ENCODE measurements at regions not wholly inside any gene's neighbourhood (a gene's known extent, or its start where the extent isn't known, plus 50 kb on each side); places are given as distances from the start of the nearest gene placed in this dataset.

- 91% methylated on average over 4 of the region's 4 CpGs for WGBS
- no peak overlapping the region for H3K9ac ChIP-seq (ENCODE audit: low read depth, low read length)
- H3K27ac ChIP-seq (ENCODE audit: low read depth, low read length) = no peak overlapping the region
- no peaks in the 10 kb centered on the region for H3K36me3 ChIP-seq (ENCODE audit: insufficient read depth, low read length)
- no peak overlapping the region for H3K4me3 ChIP-seq (ENCODE audit: low read length)
- peaks cover 8% of the 10 kb centered on the region; the same call in 1 of the 2 replicates for H3K9me3 ChIP-seq (ENCODE audit: insufficient read depth, low read depth, low read length)
- no peaks in the 10 kb centered on the region for H3K4me1 ChIP-seq (ENCODE audit: insufficient read depth, low read length)
- no peaks in the 10 kb centered on the region for H3K27me3 ChIP-seq (ENCODE audit: insufficient read depth, low read length)
Observed at GRCh38 chr21:23890652-23891051, 1716.6 kb downstream of the MRPL39 start.

GRCh38 chr21:23887725-23888306 is 1719.5 kb downstream of the MRPL39 start:
- no peaks in the 10 kb centered on the region for H3K4me1 ChIP-seq (ENCODE audit: insufficient read depth, low read length)
- no peak overlapping the region for H3K9ac ChIP-seq (ENCODE audit: low read depth, low read length)
- no peaks in the 10 kb centered on the region for H3K9me3 ChIP-seq (ENCODE audit: insufficient read depth, low read depth, low read length)
- no peaks in the 10 kb centered on the region for H3K27me3 ChIP-seq (ENCODE audit: insufficient read depth, low read length)
- H3K27ac ChIP-seq (ENCODE audit: low read depth, low read length) = no peak overlapping the region
- 95% methylated on average over 7 of the region's 10 CpGs for WGBS
- H3K4me3 ChIP-seq (ENCODE audit: low read length) = no peak overlapping the region
- H3K36me3 ChIP-seq (ENCODE audit: insufficient read depth, low read length) = no peaks in the 10 kb centered on the region

GRCh38 chr21:23886828-23887724 is 1720.2 kb downstream of the MRPL39 start:
- H3K27ac ChIP-seq (ENCODE audit: low read depth, low read length) = no peak overlapping the region
- H3K4me1 ChIP-seq (ENCODE audit: insufficient read depth, low read length) = no peaks in the 10 kb centered on the region
- no peak overlapping the region for H3K4me3 ChIP-seq (ENCODE audit: low read length)
- no peaks in the 10 kb centered on the region for H3K36me3 ChIP-seq (ENCODE audit: insufficient read depth, low read length)
- no peaks in the 10 kb centered on the region for H3K9me3 ChIP-seq (ENCODE audit: insufficient read depth, low read depth, low read length)
- no peak overlapping the region for H3K9ac ChIP-seq (ENCODE audit: low read depth, low read length)
- WGBS = 92% methylated on average over 21 of the region's 21 CpGs
- no peaks in the 10 kb centered on the region for H3K27me3 ChIP-seq (ENCODE audit: insufficient read depth, low read length)

- H3K9ac ChIP-seq (ENCODE audit: low read depth, low read length) = no peak overlapping the region
- H3K36me3 ChIP-seq (ENCODE audit: insufficient read depth, low read length) = no peaks in the 10 kb centered on the region
- H3K4me1 ChIP-seq (ENCODE audit: insufficient read depth, low read length) = no peaks in the 10 kb centered on the region
- no peak overlapping the region for H3K4me3 ChIP-seq (ENCODE audit: low read length)
- WGBS = 93% methylated on average over 1 of the region's 4 CpGs
- no peaks in the 10 kb centered on the region for H3K27me3 ChIP-seq (ENCODE audit: insufficient read depth, low read length)
- no peaks in the 10 kb centered on the region for H3K9me3 ChIP-seq (ENCODE audit: insufficient read depth, low read depth, low read length)
- H3K27ac ChIP-seq (ENCODE audit: low read depth, low read length) = no peak overlapping the region
Observed at GRCh38 chr21:23881783-23882182, 1725.5 kb downstream of the MRPL39 start.

GRCh38 chr21:23876925-23877558 is 1730.2 kb downstream of the MRPL39 start:
- H3K27me3 ChIP-seq (ENCODE audit: insufficient read depth, low read length) = no peaks in the 10 kb centered on the region
- no peak overlapping the region for H3K4me3 ChIP-seq (ENCODE audit: low read length)
- H3K9me3 ChIP-seq (ENCODE audit: insufficient read depth, low read depth, low read length) = no peaks in the 10 kb centered on the region
- no peaks in the 10 kb centered on the region for H3K4me1 ChIP-seq (ENCODE audit: insufficient read depth, low read length)
- no peak overlapping the region for H3K9ac ChIP-seq (ENCODE audit: low read depth, low read length)
- H3K27ac ChIP-seq (ENCODE audit: low read depth, low read length) = no peak overlapping the region
- 83% methylated on average over 5 of the region's 5 CpGs for WGBS
- H3K36me3 ChIP-seq (ENCODE audit: insufficient read depth, low read length) = no peaks in the 10 kb centered on the region

- H3K4me3 ChIP-seq (ENCODE audit: low read length) = no peak overlapping the region
- no peaks in the 10 kb centered on the region for H3K36me3 ChIP-seq (ENCODE audit: insufficient read depth, low read length)
- no peak overlapping the region for H3K27ac ChIP-seq (ENCODE audit: low read depth, low read length)
- H3K9me3 ChIP-seq (ENCODE audit: insufficient read depth, low read depth, low read length) = no peaks in the 10 kb centered on the region
- no peaks in the 10 kb centered on the region for H3K4me1 ChIP-seq (ENCODE audit: insufficient read depth, low read length)
- no peaks in the 10 kb centered on the region for H3K27me3 ChIP-seq (ENCODE audit: insufficient read depth, low read length)
- WGBS = 91% methylated on average over 3 of the region's 3 CpGs
- H3K9ac ChIP-seq (ENCODE audit: low read depth, low read length) = no peak overlapping the region
Observed at GRCh38 chr21:23874271-23874670, 1733.0 kb downstream of the MRPL39 start.

GRCh38 chr21:23861911-23862504 is 1745.3 kb downstream of the MRPL39 start:
- no peak overlapping the region for H3K27ac ChIP-seq (ENCODE audit: low read depth, low read length)
- no peak overlapping the region for H3K4me3 ChIP-seq (ENCODE audit: low read length)
- no peaks in the 10 kb centered on the region for H3K4me1 ChIP-seq (ENCODE audit: insufficient read depth, low read length)
- H3K9ac ChIP-seq (ENCODE audit: low read depth, low read length) = no peak overlapping the region
- 85% methylated on average over 5 of the region's 6 CpGs for WGBS
- H3K9me3 ChIP-seq (ENCODE audit: insufficient read depth, low read depth, low read length) = no peaks in the 10 kb centered on the region
- H3K27me3 ChIP-seq (ENCODE audit: insufficient read depth, low read length) = no peaks in the 10 kb centered on the region
- H3K36me3 ChIP-seq (ENCODE audit: insufficient read depth, low read length) = no peaks in the 10 kb centered on the region

- Histone ChIP-seq H3K27me3 (ENCODE audit: insufficient read depth, low read length) (no peaks in the 10 kb centered on the region), H3K4me1 (ENCODE audit: insufficient read depth, low read length) (no peaks in the 10 kb centered on the region), H3K9ac (ENCODE audit: low read depth, low read length) (no peak overlapping the region), H3K36me3 (ENCODE audit: insufficient read depth, low read length) (no peaks in the 10 kb centered on the region), H3K27ac (ENCODE audit: low read depth, low read length) (no peak overlapping the region), H3K4me3 (ENCODE audit: low read length) (no peak overlapping the region), H3K9me3 (ENCODE audit: insufficient read depth, low read depth, low read length) (no peaks in the 10 kb centered on the region; the same call in 1 of the 2 replicates)
- WGBS = 63% methylated on average over 2 of the region's 2 CpGs
Observed at GRCh38 chr21:23858878-23859277, 1748.4 kb downstream of the MRPL39 start.

GRCh38 chr21:23853796-23854379 is 1753.4 kb downstream of the MRPL39 start:
- H3K27me3 ChIP-seq (ENCODE audit: insufficient read depth, low read length) = no peaks in the 10 kb centered on the region
- H3K9me3 ChIP-seq (ENCODE audit: insufficient read depth, low read depth, low read length) = no peaks in the 10 kb centered on the region; the same call in 1 of the 2 replicates
- H3K4me1 ChIP-seq (ENCODE audit: insufficient read depth, low read length) = no peaks in the 10 kb centered on the region
- H3K36me3 ChIP-seq (ENCODE audit: insufficient read depth, low read length) = no peaks in the 10 kb centered on the region
- WGBS = 68% methylated on average over 1 of the region's 1 CpG
- no peak overlapping the region for H3K27ac ChIP-seq (ENCODE audit: low read depth, low read length)
- H3K4me3 ChIP-seq (ENCODE audit: low read length) = no peak overlapping the region
- H3K9ac ChIP-seq (ENCODE audit: low read depth, low read length) = no peak overlapping the region

GRCh38 chr21:23837564-23837963 is 1769.7 kb downstream of the MRPL39 start:
- Histone ChIP-seq H3K4me1 (ENCODE audit: insufficient read depth, low read length) (no peaks in the 10 kb centered on the region), H3K4me3 (ENCODE audit: low read length) (no peak overlapping the region), H3K9me3 (ENCODE audit: insufficient read depth, low read depth, low read length) (peaks cover 28% of the 10 kb centered on the region), H3K27ac (ENCODE audit: low read depth, low read length) (no peak overlapping the region), H3K27me3 (ENCODE audit: insufficient read depth, low read length) (no peaks in the 10 kb centered on the region), H3K36me3 (ENCODE audit: insufficient read depth, low read length) (no peaks in the 10 kb centered on the region), H3K9ac (ENCODE audit: low read depth, low read length) (no peak overlapping the region)
- 77% methylated on average over 2 of the region's 3 CpGs for WGBS

Data from HUES64 (cell line).